GM18517 (cell line): ENCODE measurements at regions not wholly inside any gene's neighbourhood (a gene's known extent, or its start where the extent isn't known, plus 50 kb on each side); places are given as distances from the start of the nearest gene placed in this dataset.
"Not testable (repeated sequence)": the region's sequence is repeated elsewhere in the genome, so short reads cannot be mapped to it uniquely, and the experiment has no call there.

Source experiments
- ATAC-seq: cut with Tn5 transposase; IDR thresholded peaks from one replicate; pipeline ENCODE4 v1.9.1; 2021; ENCODE audit warnings: mild to moderate bottlenecking, moderate library complexity; ENCODE audit not compliant: unreplicated experiment

GRCh38 chr18:64369830-64370440 lies 221.0 kb upstream of the LINC00305 start:
- ATAC-seq = not testable (repeated sequence)

DNA sequence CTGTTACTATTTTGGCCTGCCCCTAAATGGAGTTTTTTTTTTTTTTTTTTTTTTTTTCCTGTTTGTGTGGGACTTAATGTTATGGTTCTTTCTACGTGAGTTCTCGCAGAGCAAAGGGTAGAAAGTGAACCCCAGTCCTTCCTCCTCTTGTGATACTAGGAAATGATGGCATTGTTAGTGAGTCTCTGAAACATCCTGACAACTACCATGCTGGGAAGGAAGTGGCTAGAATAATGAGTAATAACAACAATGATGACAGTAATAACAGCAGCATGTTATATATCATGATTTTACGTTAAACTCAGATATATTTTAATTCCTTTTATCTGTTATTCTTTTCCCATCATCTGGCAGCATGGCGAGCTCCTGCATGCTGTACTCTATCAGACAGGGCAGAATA lies 216.2 kb upstream of the LINC00305 start:
- no peak for ATAC-seq

GRCh38 chr18:64337673-64338072 lies 188.8 kb upstream of the LINC00305 start:
- no peak for ATAC-seq

DNA sequence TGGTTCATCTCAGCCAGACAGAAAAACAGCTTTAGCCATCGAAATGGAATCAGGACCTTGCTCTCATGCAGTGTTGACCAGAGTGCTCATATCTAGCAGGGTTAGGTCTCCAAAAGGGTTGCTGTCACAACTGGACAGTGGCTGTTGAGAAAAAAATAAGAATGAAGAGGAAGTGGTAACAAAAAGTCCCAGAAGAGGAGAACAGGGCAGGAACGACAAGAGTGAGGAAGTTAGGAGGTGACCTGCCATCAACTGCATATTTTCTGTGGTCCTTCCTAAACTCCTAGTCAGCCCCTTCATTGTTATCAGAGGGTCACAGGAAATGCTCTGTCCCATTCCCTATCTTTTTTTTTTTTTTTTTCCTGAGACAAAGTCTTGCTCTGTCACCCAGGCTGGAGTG lies 188.1 kb upstream of the LINC00305 start:
- ATAC-seq = no peak

DNA sequence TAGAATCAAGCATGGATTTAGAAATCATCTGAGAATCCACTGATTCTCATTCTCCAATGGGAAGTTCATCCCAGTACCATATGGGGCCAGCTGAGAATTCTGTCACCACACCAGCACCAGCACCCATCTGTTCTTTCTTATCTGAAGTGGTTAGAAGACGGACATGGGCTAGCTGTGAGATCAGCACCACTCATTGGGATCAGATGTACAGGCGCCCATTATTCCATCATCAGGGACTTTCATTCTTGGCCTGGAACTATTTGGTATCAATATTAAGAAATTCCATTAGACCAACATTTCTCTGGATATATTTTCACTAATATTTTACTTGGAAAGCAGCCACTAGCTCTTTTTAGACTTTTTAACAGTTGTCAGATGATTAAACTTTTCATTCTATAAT lies 185.9 kb upstream of the LINC00305 start:
- ATAC-seq = no peak

DNA sequence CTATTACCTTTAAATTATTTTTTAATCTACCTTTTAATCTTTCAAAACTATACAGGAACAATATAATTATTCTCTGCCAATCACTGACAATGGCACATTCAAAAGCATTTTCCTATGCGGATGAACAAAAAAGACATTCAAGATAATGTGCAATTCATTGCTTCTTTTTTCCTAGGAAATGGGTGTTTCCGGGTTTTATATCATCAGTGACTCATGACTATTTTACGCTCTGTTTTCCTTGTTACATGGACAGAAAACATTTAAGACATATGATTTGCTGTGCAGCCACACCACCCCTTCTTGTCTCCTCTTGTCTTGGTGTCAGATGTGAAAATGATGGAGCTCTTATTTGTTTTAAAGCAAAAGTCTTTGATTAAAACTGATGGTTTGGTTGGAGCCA lies 184.7 kb upstream of the LINC00305 start:
- ATAC-seq = no peak

DNA sequence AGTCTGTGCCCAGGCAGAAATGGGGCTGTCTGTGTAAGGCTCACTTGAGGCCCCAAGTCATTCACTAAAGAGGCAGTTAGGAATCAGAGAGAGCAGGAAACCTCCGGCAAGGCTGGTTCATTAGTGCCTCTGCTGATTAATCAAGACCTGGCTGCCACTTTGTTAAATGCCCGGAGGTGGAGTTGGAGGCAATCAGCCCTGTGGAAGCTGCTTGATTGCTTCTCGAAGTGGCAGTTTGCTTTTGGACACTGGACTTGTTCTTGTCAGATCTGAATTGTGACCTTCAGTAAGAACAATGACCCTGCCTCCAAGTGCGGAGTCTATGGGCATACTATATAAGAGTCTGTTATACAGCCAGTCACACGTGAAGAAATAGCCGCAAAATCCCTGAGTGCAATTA lies 183.9 kb upstream of the LINC00305 start:
- no peak for ATAC-seq

- ATAC-seq = no peak
Measured at GRCh38 chr18:64331419-64331818, 182.5 kb upstream of the LINC00305 start.

DNA sequence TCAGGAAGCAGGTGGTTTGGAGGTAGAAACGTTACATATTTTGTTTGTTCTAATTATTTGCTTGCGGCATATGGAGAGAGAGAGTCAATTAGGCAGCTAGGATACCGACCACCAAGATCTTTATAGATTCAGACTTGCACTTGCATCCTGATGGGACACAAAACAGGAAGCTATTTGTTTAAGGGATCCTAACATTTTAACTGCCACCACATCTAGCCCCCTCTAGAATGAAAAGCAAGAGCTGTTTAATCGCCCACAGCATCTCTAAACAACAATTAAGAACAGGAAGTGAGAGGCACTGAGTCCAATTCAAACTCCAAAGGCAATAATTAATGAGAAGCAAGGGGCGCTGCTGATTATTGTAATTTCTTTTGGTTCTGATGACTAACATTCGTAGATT lies 182.0 kb upstream of the LINC00305 start:
- ATAC-seq = no peak

DNA sequence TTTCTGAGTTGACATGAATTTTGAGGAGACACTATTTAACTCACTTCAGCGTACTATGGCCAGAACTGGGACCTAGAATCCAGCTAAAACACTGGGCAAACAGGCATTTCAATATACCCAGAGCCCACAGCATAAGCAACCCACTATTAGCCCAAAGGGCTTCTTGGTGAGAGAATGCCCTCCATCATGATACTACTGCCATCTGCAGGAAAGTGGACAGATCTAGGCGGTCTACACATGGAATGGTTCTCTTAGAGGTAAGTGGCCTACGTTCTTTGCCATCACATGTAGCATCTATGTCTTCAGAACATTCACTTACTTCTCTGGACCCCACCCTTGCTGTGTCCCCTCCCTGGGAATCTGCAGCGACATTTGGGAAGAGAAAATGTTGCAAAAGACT lies 181.3 kb upstream of the LINC00305 start:
- ATAC-seq = no peak

- ATAC-seq = no peak
Measured at GRCh38 chr18:64322189-64322588, 173.3 kb upstream of the LINC00305 start.

DNA sequence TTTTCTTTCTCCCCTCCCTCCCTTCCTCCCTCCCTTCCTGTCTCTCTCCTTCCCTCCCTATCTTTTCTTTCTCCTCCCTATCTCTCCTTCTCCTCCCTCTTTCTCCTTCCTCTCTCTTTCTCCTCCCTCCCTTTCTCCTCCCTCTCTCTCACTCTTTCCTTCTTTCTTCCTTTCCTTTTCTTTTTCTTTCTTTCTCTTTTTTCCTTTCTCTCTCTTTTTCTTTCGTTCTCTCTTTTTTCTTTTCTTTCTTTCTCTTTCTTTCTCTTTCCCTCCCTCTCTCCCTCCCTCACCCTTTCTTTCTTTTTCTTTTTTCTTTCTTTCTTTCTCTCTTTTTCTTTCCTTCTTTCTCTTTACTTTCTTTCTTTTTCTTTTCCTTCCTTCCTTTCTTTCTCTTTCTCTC lies 169.7 kb upstream of the LINC00305 start:
- ATAC-seq = no peak

GRCh38 chr18:64311859-64312258 lies 163.0 kb upstream of the LINC00305 start:
- no peak for ATAC-seq

- ATAC-seq = no peak
Measured at GRCh38 chr18:64295839-64296238, 147.0 kb upstream of the LINC00305 start.

DNA sequence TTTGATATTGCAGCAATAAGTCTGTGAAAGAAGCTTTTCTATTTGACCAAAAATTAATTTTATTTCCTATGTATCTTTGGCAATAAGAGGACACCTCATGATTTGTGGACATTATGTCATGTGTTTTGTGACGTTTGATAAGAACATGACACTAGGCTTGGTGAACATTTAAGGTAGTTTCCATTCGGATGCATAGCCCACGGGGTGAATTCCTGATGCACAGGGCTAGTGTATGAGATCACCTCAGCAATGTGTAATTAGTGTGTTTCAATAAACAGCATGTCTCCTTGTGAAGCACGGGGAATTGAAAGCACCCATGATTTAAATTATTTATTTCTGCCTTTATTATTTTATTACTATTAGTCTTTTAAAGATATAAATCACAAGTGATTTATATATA lies 146.1 kb upstream of the LINC00305 start:
- ATAC-seq = no peak

- ATAC-seq = no peak
Measured at GRCh38 chr18:64288432-64288831, 139.5 kb upstream of the LINC00305 start.

- ATAC-seq = no peak
Measured at GRCh38 chr18:64287926-64288325, 139.0 kb upstream of the LINC00305 start.

DNA sequence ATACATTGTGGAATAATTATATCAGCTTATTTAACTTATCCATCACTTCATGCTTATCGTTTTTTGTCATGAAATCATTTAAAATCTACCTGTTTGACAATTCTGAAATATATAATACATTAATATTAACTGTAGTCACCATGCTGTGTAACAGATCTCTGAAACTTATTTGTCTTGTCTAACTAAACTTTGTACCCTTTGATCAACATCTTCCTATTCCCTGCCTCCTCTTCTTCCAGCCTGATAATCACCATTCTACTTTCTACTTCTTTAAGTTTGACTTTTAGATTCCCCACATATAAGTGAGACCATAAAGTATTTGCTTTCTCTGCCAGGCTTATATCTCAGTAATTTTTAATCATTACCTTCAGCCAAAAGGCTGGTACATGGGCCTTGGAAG lies 134.2 kb upstream of the LINC00305 start:
- ATAC-seq = no peak

- no peak for ATAC-seq
Measured at GRCh38 chr18:64278026-64278425, 129.1 kb upstream of the LINC00305 start.

DNA sequence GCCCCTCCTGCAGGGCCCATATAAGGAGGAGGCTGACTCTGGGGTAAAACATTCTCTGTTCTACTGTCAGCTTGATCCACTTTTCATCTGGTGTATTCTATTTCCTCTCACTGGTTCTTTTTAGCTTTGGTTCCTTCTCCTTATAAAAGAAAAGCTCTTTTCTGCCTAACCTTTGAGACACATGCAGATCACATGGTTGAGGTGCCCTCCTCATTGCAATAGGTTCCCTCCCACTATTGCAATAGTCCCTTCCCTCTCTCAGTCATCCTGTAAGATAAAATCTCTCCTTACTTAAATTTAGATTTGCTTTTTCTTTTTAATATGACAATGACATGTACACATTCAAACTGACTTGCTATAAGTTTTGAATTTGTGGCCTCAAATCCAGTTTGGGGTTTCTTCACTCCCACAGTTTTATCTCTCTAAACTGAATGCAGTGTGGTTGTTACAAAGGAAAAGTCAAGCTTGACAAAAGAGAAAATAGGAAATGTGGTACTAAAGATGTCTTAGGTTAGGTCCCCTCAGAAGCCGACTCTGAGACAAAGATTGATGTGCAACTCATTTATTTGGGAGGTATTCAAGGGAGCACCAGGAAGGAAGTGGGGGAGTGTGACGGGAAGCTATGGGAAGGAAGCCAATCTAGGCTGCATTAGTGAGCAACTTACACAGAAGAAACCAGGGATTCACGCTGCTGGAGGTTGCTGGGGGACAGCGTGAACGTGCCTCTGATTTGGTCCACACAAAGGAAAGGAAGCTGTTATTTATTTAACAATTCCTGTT lies 127.6 kb upstream of the LINC00305 start:
- no peak for ATAC-seq

- ATAC-seq = no peak
Measured at GRCh38 chr18:64275593-64276300, 126.9 kb upstream of the LINC00305 start.

GRCh38 chr18:64273724-64274123 lies 124.8 kb upstream of the LINC00305 start:
- no peak for ATAC-seq
